SK-N-SH (cell line): ENCODE measurements at regions not wholly inside any gene's neighbourhood (a gene's known extent, or its start where the extent isn't known, plus 50 kb on each side); places are given as distances from the start of the nearest gene placed in this dataset.

Experiments used
- CHD2 ChIP-seq: fragments of 150-350 bp; IDR thresholded peaks from 2 replicates; pipeline ENCODE4 v1.6.1; 2018; ENCODE audit warnings: low read length; ENCODE audit not compliant: partially characterized antibody
- FOXJ3 ChIP-seq: sonication (generic); formaldehyde crosslinking; IDR thresholded peaks from 2 replicates; pipeline ENCODE4 v1.5.1; 2020; ENCODE audit warnings: mild to moderate bottlenecking, missing genetic modification reagents
- GABPA ChIP-seq: IDR thresholded peaks from 2 replicates; pipeline ENCODE4 v1.4.0; 2012; ENCODE audit warnings: low read depth, mild to moderate bottlenecking
- MEF2A ChIP-seq: IDR thresholded peaks from 2 replicates; pipeline ENCODE4 v1.4.0; 2012; ENCODE audit warnings: low read depth, borderline replicate concordance
- MXI1 ChIP-seq: IDR thresholded peaks from 2 replicates; pipeline ENCODE4 v1.6.1; 2012; ENCODE audit warnings: mild to moderate bottlenecking, low read depth, low read length, improper control_type of control experiment
- POLR2AphosphoS5 ChIP-seq: IDR thresholded peaks from 2 replicates; pipeline ENCODE4 v1.6.1; 2012; ENCODE audit warnings: low read depth, low read length
- RAD21 ChIP-seq: IDR thresholded peaks from 2 replicates; pipeline ENCODE4 v1.6.1; 2012; ENCODE audit warnings: mild to moderate bottlenecking, low read length
- RXRA ChIP-seq: IDR thresholded peaks from 2 replicates; pipeline ENCODE4 v1.4.0; 2012; ENCODE audit warnings: low read depth, mild to moderate bottlenecking, borderline replicate concordance
- TAF1 ChIP-seq: IDR thresholded peaks from 2 replicates; pipeline ENCODE4 v1.6.1; 2012; ENCODE audit warnings: low read depth, mild to moderate bottlenecking, low read length, moderate library complexity, borderline replicate concordance
- TEAD4 ChIP-seq: IDR thresholded peaks from 2 replicates; pipeline ENCODE4 v1.4.0; 2012; ENCODE audit warnings: mild to moderate bottlenecking, borderline replicate concordance; ENCODE audit not compliant: insufficient read depth
- YY1 ChIP-seq: IDR thresholded peaks from 2 replicates; pipeline ENCODE4 v1.4.0; 2012; ENCODE audit warnings: low read depth, mild to moderate bottlenecking
- TF ChIP-seq, protein P1 (sequence below): fragments of 200-600 bp; sonication (generic); IDR thresholded peaks from 2 replicates; pipeline ENCODE4 v1.6.1; 2017; ENCODE audit warnings: antibody characterized with exemption, mild to moderate bottlenecking, moderate library complexity
- TF ChIP-seq, protein P2 (sequence below): IDR thresholded peaks from 2 replicates; pipeline ENCODE4 v1.4.0; 2012; ENCODE audit warnings: low read depth

DNA sequence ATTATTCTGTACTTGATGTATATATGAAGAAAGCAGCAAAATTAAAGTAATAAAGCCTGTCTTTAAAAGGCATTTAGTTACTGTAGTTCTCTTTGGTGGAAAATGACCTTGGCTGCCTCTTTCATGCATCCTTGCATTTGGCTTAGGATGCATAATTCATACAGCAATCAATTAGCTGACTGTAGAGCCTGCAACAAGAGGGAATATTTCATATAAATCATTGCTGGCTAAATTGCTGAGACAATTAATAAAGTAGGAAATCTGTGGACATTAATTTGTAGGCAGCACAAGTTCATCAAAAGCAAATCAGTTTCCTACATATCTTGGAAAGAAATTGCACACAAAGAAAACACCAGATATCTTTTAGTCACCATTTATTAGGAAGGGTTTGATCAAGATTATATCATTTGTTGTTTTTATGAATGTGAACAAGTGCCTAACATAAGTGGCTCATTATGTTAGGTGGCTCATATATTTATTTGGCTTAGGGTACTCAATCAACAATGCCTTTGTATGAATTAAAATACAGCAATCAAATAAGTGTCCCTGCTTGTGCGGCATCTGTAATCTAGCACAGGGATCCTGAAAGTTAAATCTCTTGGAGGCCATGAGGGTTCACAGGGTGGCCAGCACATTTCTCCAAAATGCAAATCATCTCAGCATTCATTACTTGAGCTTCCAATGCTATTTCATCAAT, 220.4 kb upstream of the SPOPL start:
- TF ChIP-seq, protein P1, sequence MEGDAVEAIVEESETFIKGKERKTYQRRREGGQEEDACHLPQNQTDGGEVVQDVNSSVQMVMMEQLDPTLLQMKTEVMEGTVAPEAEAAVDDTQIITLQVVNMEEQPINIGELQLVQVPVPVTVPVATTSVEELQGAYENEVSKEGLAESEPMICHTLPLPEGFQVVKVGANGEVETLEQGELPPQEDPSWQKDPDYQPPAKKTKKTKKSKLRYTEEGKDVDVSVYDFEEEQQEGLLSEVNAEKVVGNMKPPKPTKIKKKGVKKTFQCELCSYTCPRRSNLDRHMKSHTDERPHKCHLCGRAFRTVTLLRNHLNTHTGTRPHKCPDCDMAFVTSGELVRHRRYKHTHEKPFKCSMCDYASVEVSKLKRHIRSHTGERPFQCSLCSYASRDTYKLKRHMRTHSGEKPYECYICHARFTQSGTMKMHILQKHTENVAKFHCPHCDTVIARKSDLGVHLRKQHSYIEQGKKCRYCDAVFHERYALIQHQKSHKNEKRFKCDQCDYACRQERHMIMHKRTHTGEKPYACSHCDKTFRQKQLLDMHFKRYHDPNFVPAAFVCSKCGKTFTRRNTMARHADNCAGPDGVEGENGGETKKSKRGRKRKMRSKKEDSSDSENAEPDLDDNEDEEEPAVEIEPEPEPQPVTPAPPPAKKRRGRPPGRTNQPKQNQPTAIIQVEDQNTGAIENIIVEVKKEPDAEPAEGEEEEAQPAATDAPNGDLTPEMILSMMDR = no peak
- TF ChIP-seq MXI1 (no peak), GABPA (no peak), TAF1 (no peak), MEF2A (no peak), YY1 (no peak), CHD2 (no peak), POLR2AphosphoS5 (no peak), RAD21 (no peak), RXRA (no peak), TEAD4 (no peak), FOXJ3 (no peak)
- TF ChIP-seq, protein P2, sequence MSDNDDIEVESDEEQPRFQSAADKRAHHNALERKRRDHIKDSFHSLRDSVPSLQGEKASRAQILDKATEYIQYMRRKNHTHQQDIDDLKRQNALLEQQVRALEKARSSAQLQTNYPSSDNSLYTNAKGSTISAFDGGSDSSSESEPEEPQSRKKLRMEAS = no peak
